OCI-LY3 (cell line): ENCODE measurements at regions not wholly inside any gene's neighbourhood (a gene's known extent, or its start where the extent isn't known, plus 50 kb on each side); places are given as distances from the start of the nearest gene placed in this dataset.

Experiments used
- H2AFZ ChIP-seq: fragments of 200-600, 300-600 bp; shearing (Covaris generic); 2 replicates; pipeline ENCODE4 v1.6.0; 2014; ENCODE audit warnings: antibody characterized with exemption, low read depth, low read length
- H3K27ac ChIP-seq: fragments of 200-600, 300-600 bp; sonication (generic); 2 replicates; pipeline ENCODE4 v1.5.1; 2014; ENCODE audit warnings: mild to moderate bottlenecking, low read length, moderate library complexity, mixed read lengths
- H3K27me3 ChIP-seq: fragments of 200-600, 300-600 bp; sonication (generic); 2 replicates; pipeline ENCODE4 v1.6.1; 2014; ENCODE audit warnings: low read depth, low read length, mixed read lengths
- H3K36me3 ChIP-seq: fragments of 200-600, 300-600 bp; sonication (generic); replicated peaks from 2 replicates; pipeline ENCODE3; 2014; ENCODE audit warnings: low read depth, low read length, mixed read lengths
- H3K4me1 ChIP-seq: fragments of 300-600, 200-600 bp; sonication (generic); 2 replicates; pipeline ENCODE4 v1.6.1; 2014; ENCODE audit warnings: low read length, mixed read lengths
- H3K4me2 ChIP-seq: fragments of 200-600, 300-600 bp; sonication (generic); 2 replicates; pipeline ENCODE4 v1.6.1; 2014; ENCODE audit warnings: low read length, mixed read lengths
- H3K4me3 ChIP-seq: fragments of 300-600, 200-600 bp; sonication (generic); 2 replicates; pipeline ENCODE4 v1.5.1; 2014; ENCODE audit warnings: antibody characterized with exemption, mild to moderate bottlenecking, low read length, moderate library complexity
- H3K79me2 ChIP-seq: fragments of 300-600, 200-600 bp; shearing (Covaris generic); 2 replicates; pipeline ENCODE4 v1.6.1; 2014; ENCODE audit warnings: mild to moderate bottlenecking, low read length, mixed read lengths
- H3K9ac ChIP-seq: fragments of 300-600, 200-600 bp; shearing (Covaris generic); 2 replicates; pipeline ENCODE4 v1.6.0; 2014; ENCODE audit warnings: mild to moderate bottlenecking, low read length, moderate library complexity
- H3K9me3 ChIP-seq: fragments of 200-600, 300-600 bp; shearing (Covaris generic); 2 replicates; pipeline ENCODE4 v1.6.1; 2014; ENCODE audit warnings: low read length, mixed read lengths; ENCODE audit not compliant: insufficient read depth
- H4K20me1 ChIP-seq: fragments of 200-600, 300-600 bp; sonication (generic); 2 replicates; pipeline ENCODE4 v1.6.1; 2016; ENCODE audit warnings: low read length, mixed read lengths; ENCODE audit not compliant: insufficient read depth
- CTCF ChIP-seq: fragments of 200-600, 300-600 bp; sonication (generic); IDR thresholded peaks from 2 replicates; pipeline ENCODE4 v1.5.1; 2014; ENCODE audit warnings: antibody characterized with exemption, low read length, low read depth
- EZH2phosphoT487 ChIP-seq: fragments of 200-600 bp; shearing (Covaris generic); IDR thresholded peaks from 2 replicates; pipeline ENCODE4 v1.6.1; 2018; ENCODE audit warnings: antibody characterized with exemption, mixed run types, low read depth

DNA sequence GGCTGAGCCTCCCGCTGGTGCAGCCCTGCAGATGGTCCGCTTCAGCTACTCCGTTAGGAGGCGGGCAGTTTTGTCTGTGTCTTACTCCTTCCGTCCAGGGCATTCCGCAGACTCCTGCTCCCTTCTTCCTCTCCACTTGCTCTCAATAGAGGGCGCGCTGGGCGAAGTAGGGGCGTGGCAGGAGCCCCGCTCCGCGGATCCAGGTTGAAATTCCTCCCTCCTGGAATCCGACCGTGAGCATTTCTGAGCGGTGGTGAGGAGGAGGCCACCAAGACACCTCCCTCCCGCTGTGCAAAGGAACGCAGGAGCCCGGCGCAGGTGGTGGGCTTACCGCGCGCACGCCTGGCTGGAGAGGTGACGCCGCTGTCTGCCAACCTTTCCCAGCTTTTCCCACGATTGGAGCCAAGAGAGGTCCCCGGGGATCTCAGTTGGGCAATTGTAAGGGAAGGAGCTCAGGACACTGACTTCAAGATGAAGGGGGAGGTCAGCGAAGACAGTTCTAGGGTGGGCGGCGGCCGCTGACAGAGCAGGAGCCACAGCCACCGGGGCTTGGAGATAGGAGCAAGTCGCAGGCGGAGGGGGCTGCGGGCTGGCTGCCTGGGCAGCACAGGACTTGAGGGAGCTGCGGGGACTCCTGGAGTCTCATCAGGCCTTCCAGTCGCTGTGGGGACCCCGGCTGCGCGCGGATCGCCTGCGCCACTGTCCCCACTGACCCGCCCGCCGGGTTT is 1011.3 kb downstream of the XPNPEP1 start:
- Histone ChIP-seq H4K20me1 (no peaks in the 10 kb centered on the region), H3K27me3 (no peaks in the 10 kb centered on the region), H3K79me2 (no peaks in the 10 kb centered on the region), H3K4me3 (peak overlapping the region; percentile 79), H3K27ac (no peak overlapping the region), H3K9me3 (no peaks in the 10 kb centered on the region), H3K4me1 (peaks cover 19% of the 10 kb centered on the region), H3K4me2 (peak overlapping the region; percentile 69), H3K36me3 (no peaks in the 10 kb centered on the region), H2AFZ (peak overlapping the region; percentile 74), H3K9ac (peak overlapping the region; percentile 60)
- TF ChIP-seq CTCF (peak; percentile 53), EZH2phosphoT487 (no peak)

GRCh38 chr10:108908096-108908495 is 1015.2 kb downstream of the XPNPEP1 start:
- Histone ChIP-seq H3K27ac (peak overlapping the region; percentile 100; the same call in 1 of the 2 replicates), H4K20me1 (no peaks in the 10 kb centered on the region), H3K4me1 (peaks cover 56% of the 10 kb centered on the region), H3K4me2 (no peak overlapping the region), H3K4me3 (no peak overlapping the region), H3K27me3 (no peaks in the 10 kb centered on the region), H2AFZ (no peak overlapping the region), H3K36me3 (no peaks in the 10 kb centered on the region), H3K9ac (no peak overlapping the region), H3K79me2 (peaks cover 21% of the 10 kb centered on the region), H3K9me3 (no peaks in the 10 kb centered on the region)
- TF ChIP-seq EZH2phosphoT487 (no peak), CTCF (no peak)

GRCh38 chr10:108905821-108906220 is 1017.5 kb downstream of the XPNPEP1 start:
- no peaks in the 10 kb centered on the region for H3K9me3 ChIP-seq
- peaks cover 72% of the 10 kb centered on the region for H3K4me1 ChIP-seq
- no peaks in the 10 kb centered on the region for H4K20me1 ChIP-seq
- H3K27ac ChIP-seq: peak overlapping the region; percentile 100
- H3K9ac ChIP-seq: peak overlapping the region; percentile 85
- no peak for TF ChIP-seq EZH2phosphoT487
- H3K4me2 ChIP-seq: peak overlapping the region; percentile 79
- H3K27me3 ChIP-seq: no peaks in the 10 kb centered on the region
- peak overlapping the region; percentile 72 for H3K4me3 ChIP-seq
- no peaks in the 10 kb centered on the region for H3K36me3 ChIP-seq
- H2AFZ ChIP-seq: peak overlapping the region; percentile 33; the same call in 1 of the 2 replicates
- peaks cover 44% of the 10 kb centered on the region for H3K79me2 ChIP-seq

- Histone ChIP-seq H3K27ac (peak overlapping the region; percentile 100), H3K4me2 (peak overlapping the region; percentile 79), H2AFZ (peak overlapping the region; percentile 33; the same call in 1 of the 2 replicates), H3K79me2 (peaks cover 48% of the 10 kb centered on the region), H3K4me3 (peak overlapping the region; percentile 72), H3K36me3 (no peaks in the 10 kb centered on the region), H3K4me1 (peaks cover 75% of the 10 kb centered on the region), H4K20me1 (no peaks in the 10 kb centered on the region), H3K9me3 (no peaks in the 10 kb centered on the region), H3K27me3 (no peaks in the 10 kb centered on the region), H3K9ac (peak overlapping the region; percentile 85)
- TF ChIP-seq EZH2phosphoT487 (no peak), CTCF (no peak)
Measured at GRCh38 chr10:108905171-108905570, 1018.1 kb downstream of the XPNPEP1 start.
